ENCODE measurements at regions not wholly inside any gene's neighbourhood (a gene's known extent, or its start where the extent isn't known, plus 50 kb on each side); places are given as distances from the start of the nearest gene placed in this dataset.
"Not testable (repeated sequence)": the region's sequence is repeated elsewhere in the genome, so short reads cannot be mapped to it uniquely, and the experiment has no call there.

DNA sequence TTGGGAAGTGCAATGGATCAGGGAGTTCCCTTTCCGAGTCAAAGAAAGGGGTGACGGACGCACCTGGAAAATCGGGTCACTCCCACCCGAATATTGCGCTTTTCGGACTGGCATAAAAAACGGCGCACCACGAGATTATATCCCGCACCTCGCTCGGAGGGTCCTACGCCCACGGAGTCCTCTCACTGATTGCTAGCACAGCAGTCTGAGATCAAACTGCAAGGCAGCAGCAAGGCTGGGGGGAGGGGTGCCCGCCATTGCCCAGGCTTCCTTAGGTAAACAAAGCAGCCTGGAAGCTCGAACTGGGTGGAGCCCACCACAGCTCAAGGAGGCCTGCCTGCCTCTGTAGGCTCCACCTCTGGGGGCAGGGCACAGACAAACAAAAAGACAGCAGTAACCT lies 58.6 kb upstream of the FAM241A start:
- not testable (repeated sequence) for H3K9me3 ChIP-seq (ENCODE audit: control insufficient read depth, low read length); H3K4me3 ChIP-seq (ENCODE audit: insufficient read depth, low read depth, low read length, poor library complexity, severe bottlenecking); H3K27ac ChIP-seq (ENCODE audit: insufficient read depth, low read length, poor library complexity, severe bottlenecking); DNase-seq; H3K4me1 ChIP-seq (ENCODE audit: control insufficient read depth, insufficient read depth, low read length, poor library complexity, severe bottlenecking); H3K27me3 ChIP-seq (replicated peaks; ENCODE audit: control insufficient read depth, insufficient read depth, low read length, poor library complexity, severe bottlenecking); H3K36me3 ChIP-seq (ENCODE audit: control insufficient read depth, insufficient read depth, low read length)

DNA sequence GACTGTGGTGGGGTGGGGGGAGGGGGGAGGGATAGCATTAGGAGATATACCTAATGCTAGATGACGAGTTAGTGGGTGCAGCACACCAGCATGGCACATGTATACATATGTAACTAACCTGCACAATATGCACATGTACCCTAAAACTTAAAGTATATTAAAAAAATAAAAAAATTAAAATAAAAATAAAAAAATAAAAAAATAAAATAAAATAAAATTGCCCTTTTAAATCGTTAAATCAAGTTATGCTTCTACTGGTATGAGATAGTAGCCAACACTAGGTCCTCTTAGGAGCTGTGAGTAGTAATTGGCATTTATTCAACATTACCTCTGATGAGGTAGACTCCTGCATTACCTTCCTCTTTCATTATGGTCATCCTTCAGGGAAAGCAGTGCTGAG lies 52.9 kb upstream of the FAM241A start:
- H3K9me3 ChIP-seq (ENCODE audit: control insufficient read depth, low read length); DNase-seq; H3K36me3 ChIP-seq (ENCODE audit: control insufficient read depth, insufficient read depth, low read length); H3K4me3 ChIP-seq (ENCODE audit: insufficient read depth, low read depth, low read length, poor library complexity, severe bottlenecking); H3K27ac ChIP-seq (ENCODE audit: insufficient read depth, low read length, poor library complexity, severe bottlenecking); H3K4me1 ChIP-seq (ENCODE audit: control insufficient read depth, insufficient read depth, low read length, poor library complexity, severe bottlenecking); H3K27me3 ChIP-seq (replicated peaks; ENCODE audit: control insufficient read depth, insufficient read depth, low read length, poor library complexity, severe bottlenecking): not testable (repeated sequence)

DNA sequence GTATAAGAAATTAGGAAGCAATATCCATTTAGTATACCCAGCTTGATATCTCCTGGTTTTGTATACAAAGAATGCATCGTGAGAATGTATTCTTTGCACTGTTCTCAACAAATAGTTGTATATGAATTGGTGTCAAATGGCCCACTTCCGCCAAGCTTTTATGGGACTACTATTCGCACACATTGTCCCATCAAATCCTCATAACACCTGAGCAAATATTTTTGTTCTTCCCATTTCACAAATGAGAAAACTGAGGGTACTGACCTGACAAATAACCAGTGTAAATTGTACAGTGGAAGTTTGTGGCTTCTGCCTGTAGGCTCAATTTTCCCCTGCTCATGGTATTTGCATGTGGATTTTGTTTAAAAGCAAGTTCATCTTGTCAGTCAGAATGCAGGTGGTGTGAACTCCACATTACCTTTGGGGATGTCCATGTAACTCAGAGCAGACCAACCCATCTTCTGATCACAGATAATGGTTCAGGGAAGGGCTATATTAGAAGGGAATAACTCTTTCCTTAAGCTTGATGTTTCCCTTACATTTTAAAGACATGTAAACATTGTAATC lies 51.5 kb upstream of the FAM241A start:
- no peaks in the 10 kb centered on the region for H3K4me1 ChIP-seq (ENCODE audit: control insufficient read depth, insufficient read depth, low read length, poor library complexity, severe bottlenecking)
- no peak for DNase-seq
- no peaks in the 10 kb centered on the region for H3K27me3 ChIP-seq (replicated peaks; ENCODE audit: control insufficient read depth, insufficient read depth, low read length, poor library complexity, severe bottlenecking)
- H3K27ac ChIP-seq (ENCODE audit: insufficient read depth, low read length, poor library complexity, severe bottlenecking): no peak overlapping the region
- H3K36me3 ChIP-seq (ENCODE audit: control insufficient read depth, insufficient read depth, low read length): no peaks in the 10 kb centered on the region
- H3K9me3 ChIP-seq (ENCODE audit: control insufficient read depth, low read length): no peaks in the 10 kb centered on the region
- no peak overlapping the region for H3K4me3 ChIP-seq (ENCODE audit: insufficient read depth, low read depth, low read length, poor library complexity, severe bottlenecking)

DNA sequence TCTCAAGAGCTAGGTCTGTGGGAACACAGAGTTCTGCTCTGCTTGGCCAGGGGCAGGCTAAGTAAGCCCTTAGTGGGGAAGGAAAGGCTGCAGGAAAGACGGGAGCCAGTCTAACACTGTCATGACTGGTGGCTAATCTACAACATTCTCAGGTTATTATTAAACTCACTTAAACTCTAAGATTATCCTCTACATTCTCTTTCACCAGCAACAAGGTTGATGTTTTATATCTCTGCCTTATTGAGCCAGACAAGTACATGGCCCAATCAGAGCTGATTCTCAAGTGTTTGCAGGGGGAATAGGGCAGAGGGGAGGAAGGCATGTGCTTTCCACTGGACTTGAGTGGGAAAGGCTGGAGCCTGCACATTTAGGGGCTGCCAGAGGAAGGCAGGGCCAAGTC lies 50.9 kb upstream of the FAM241A start:
- Histone ChIP-seq H3K36me3 (ENCODE audit: control insufficient read depth, insufficient read depth, low read length) (no peaks in the 10 kb centered on the region), H3K4me3 (ENCODE audit: insufficient read depth, low read depth, low read length, poor library complexity, severe bottlenecking) (no peak overlapping the region), H3K27ac (ENCODE audit: insufficient read depth, low read length, poor library complexity, severe bottlenecking) (no peak overlapping the region), H3K4me1 (ENCODE audit: control insufficient read depth, insufficient read depth, low read length, poor library complexity, severe bottlenecking) (no peaks in the 10 kb centered on the region), H3K27me3 (replicated peaks; ENCODE audit: control insufficient read depth, insufficient read depth, low read length, poor library complexity, severe bottlenecking) (no peaks in the 10 kb centered on the region), H3K9me3 (ENCODE audit: control insufficient read depth, low read length) (no peaks in the 10 kb centered on the region)
- no peak for DNase-seq
